Astrocyte of the cerebellum (primary cell): ENCODE measurements at regions not wholly inside any gene's neighbourhood (a gene's known extent, or its start where the extent isn't known, plus 50 kb on each side); places are given as distances from the start of the nearest gene placed in this dataset.

Experiments
- DNase-seq: peaks from one replicate; pipeline ENCODE4 v3.0.0-alpha.2; 2011; ENCODE audit warnings: low read depth
- H3K4me3 ChIP-seq: 2 replicates; pipeline ENCODE4 v1.5.1; 2011; ENCODE audit warnings: mild to moderate bottlenecking, low read depth, low read length, moderate library complexity
- in situ Hi-C: cut with HindIII; loops from 2 replicates; pipeline ENCODE4 v1.10.0; 2017; ENCODE audit warnings: low sequenced_read_pairs
- TF ChIP-seq, protein P1 (sequence below): IDR thresholded peaks from 2 replicates; pipeline ENCODE4 v1.5.1; 2012; ENCODE audit warnings: low read length, low read depth, moderate library complexity, mild to moderate bottlenecking; ENCODE audit errors: missing control alignments

DNA sequence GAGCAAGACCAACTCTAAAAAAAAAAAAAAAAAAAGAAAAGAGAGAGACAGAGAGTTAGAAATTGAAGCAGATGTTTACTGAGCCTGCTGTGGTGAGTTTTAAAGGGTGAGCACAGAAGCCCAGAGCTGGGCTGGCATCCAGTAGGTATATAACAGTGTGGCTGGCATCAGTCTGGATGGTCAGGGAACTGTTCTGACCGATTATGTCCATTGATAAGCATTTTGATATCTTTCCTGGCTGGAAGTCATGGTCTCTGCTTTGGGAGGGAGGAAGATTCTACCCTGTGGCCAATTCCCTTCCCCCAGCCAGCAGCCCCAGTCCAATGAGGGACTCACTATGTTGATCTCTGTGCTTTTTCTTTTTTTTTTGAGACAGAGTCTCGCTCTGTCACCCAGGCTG is 65.2 kb upstream of the PODXL start:
- no peak for DNase-seq
- in situ Hi-C loops: no loop called here
- no peak overlapping the region for H3K4me3 ChIP-seq
- TF ChIP-seq, protein P1, sequence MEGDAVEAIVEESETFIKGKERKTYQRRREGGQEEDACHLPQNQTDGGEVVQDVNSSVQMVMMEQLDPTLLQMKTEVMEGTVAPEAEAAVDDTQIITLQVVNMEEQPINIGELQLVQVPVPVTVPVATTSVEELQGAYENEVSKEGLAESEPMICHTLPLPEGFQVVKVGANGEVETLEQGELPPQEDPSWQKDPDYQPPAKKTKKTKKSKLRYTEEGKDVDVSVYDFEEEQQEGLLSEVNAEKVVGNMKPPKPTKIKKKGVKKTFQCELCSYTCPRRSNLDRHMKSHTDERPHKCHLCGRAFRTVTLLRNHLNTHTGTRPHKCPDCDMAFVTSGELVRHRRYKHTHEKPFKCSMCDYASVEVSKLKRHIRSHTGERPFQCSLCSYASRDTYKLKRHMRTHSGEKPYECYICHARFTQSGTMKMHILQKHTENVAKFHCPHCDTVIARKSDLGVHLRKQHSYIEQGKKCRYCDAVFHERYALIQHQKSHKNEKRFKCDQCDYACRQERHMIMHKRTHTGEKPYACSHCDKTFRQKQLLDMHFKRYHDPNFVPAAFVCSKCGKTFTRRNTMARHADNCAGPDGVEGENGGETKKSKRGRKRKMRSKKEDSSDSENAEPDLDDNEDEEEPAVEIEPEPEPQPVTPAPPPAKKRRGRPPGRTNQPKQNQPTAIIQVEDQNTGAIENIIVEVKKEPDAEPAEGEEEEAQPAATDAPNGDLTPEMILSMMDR: no peak

DNA sequence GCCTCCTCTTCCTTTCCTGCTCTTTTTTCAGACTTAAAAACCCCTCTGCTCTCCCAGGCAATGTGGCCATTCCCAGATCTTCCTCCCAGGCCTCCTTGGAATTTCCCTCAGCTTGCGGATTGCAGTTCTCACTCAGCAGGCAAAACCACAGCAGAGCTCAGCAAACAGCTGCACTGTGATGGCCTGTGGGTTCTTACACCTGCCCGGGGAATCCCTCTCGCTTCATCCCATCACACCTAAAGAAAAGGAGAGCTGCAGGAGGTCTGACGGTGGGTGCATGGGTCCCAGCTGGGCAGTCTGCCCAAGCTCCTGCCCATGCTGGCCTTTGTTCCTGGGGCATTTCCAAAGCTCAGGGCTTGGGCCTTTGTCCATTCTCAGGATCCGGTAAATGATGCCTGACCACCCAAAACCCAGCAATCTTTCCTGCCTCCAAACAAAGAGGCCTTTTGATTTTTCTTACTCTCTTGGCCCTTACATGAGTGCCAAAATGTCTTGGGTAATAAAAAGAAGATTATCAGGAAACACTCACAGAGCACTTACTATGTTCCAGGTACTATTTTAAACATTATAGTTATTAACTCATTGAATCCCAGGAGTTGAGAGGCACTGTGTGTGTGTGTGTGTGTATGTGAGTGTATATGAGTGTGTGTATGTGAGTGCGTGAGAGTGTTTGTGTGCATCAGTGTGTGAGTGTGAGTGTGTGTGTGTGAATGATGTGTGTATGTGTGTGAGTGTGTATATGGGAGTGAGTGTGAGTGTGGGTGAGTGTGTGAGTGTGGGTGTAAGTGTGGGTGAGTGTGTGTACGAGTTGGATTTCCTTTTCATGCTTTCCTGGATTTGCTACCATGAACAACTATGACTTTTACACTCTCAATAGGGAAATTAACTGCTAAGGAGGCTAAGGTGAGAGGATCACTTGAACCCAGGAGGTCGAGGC is 64.5 kb upstream of the PODXL start:
- TF ChIP-seq, protein P1: no peak
- DNase-seq: peak; percentile 80
- no peak overlapping the region for H3K4me3 ChIP-seq
- in situ Hi-C loops: no loop called here

DNA sequence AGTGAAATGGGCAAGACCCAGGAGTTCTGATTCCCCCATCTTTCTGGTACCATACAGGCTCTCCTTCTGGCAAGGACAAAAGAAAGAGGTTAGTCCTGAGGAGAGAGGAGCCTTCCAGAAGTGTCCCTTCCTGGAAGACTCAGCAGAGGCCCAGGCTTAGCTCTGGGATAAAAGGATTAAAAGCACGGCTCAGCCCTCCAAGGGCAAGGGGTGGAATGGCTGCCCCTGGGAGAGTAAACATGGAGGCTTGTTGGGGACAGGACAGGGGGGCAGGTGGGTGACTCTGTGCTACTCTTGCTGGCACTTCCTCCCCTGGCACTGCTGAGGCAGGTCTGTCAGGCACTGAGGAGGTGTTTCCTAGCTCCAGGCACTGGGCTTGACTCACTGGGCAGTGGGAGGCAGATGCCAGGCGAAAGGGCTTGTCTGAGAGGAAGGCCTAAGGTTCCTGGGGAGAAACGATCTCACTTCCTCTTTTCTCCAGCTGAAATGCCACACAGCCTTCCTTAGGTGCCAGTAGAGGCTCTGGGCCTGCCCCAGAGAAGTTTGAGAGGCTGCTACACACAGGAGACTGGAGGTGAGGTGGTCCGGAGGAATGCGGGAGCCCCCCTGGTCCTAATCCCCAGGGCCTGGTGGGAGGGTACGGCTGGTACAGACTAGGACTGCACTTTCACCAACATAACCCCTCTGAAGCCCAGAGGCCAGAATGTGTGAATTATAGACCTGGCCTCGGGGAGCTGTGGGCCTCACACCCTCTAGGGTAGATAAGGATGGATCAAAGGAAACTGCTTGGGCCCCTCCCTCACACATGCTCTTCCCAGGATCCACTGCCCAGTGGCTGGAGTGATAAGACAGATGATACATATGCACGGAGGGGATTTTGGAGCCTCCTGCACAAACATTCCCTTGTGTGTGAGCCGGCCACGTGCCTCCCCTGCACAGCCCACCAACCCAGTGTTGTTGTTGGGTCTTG is 63.2 kb upstream of the PODXL start:
- H3K4me3 ChIP-seq: no peak overlapping the region
- in situ Hi-C loops: loop anchor here (5.0 kb wide), 1 partner anchor 102 kb away; no protein-coding TSS in a partner anchor
- DNase-seq: peak; percentile 16
- TF ChIP-seq, protein P1: no peak

DNA sequence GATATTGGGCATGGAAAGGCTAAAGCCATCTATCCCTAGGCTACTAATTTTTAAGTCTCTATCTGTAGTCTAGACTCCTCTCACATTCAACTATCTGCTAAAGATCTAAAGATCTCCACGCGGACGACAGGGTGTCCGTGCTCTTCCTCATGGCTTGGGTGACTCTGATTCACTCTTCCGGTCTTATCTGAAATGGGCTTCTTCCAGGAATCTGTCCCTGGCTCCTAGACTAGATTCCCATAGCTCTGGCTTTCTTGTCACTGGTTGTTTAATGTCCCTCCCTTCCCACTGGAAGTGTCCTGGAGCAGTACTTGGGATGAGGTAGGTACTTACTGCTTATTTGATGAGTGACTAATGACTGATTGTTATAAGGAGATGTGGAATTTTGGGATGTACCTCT is 62.0 kb upstream of the PODXL start:
- in situ Hi-C loops: loop anchor here (5.0 kb wide), 1 partner anchor 101 kb away; no protein-coding TSS in a partner anchor
- TF ChIP-seq, protein P1: no peak
- no peak for DNase-seq
- no peak overlapping the region for H3K4me3 ChIP-seq

DNA sequence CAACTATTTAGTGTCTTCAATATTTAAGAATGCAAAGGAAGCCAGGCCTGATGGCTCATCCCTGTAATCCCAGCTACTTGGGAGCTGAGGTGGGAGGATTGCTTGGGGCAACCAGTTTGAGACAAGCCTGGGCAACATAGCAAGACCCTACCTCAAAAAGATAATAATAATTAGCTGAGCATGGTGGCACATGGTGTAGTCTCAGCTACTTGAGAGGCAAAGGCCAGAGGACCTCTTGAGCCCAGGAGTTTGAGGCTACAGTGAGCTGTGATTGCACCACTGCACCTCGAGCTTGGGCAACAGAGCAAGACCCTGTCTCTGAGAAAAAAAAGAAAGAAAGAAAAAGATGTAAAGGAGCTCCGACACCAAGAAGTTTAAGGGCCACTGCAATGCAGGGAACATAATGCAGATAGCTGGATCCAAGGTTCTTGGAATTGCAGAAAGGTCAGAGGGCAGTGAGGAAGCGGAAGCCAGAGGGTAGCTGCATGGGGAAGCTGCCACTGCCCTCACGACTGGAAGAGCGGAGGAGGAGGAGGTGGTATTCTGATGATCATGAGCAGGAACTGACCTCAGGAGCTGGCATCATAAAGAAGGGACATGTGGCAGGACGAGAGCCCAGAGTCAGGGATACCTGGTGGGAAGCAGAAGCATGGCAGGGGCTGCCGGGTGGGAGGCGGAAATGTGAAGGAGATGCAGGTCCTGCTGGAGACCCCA is 60.2 kb upstream of the PODXL start:
- no peak for DNase-seq
- in situ Hi-C loops: loop anchor here (5.0 kb wide), 1 partner anchor 99 kb away; no protein-coding TSS in a partner anchor
- TF ChIP-seq, protein P1: no peak
- H3K4me3 ChIP-seq: no peak overlapping the region

DNA sequence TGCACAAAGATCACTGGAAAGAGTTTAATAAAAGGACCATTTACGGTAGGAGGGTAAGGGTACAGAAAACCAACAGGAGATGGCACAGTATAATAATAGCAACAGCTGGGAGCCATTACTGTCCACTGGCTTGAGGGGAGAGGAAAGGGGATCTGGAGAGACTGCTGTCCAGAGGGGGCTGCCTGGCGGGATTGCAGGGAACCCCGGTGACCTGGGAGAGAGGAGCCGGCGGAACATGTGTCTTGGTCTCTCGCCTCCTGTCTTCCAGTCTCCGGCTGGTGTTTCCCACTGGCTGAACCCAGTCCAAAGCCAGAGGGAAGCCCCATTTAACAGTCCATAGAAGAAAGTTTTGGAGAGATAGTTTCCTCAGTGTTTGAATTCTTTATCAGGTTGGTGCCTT is 57.5 kb upstream of the PODXL start:
- no peak overlapping the region for H3K4me3 ChIP-seq
- TF ChIP-seq, protein P1: no peak
- no peak for DNase-seq
- in situ Hi-C loops: no loop called here
